ENCODE measurements at regions not wholly inside any gene's neighbourhood (a gene's known extent, or its start where the extent isn't known, plus 50 kb on each side); places are given as distances from the start of the nearest gene placed in this dataset.

- Histone ChIP-seq H3K4me1 (ENCODE audit: control insufficient read depth in 4 of 4, insufficient read depth in 4 of 4, low read length in 3 of 4) (no peaks in the 10 kb centered on the region), H3K9me3 (ENCODE audit: control insufficient read depth in 4 of 4, low read length in 3 of 4) (peaks cover 0 to 3% (median under 1%) of the 10 kb centered on the region in 4 donors), H3K4me3 (ENCODE audit: low read depth in 1 of 3, low read length in 3 of 3) (no peak overlapping the region), H3K9ac (ENCODE audit: low read depth in 1 of 2, low read length in 2 of 2) (no peak overlapping the region), H3K27me3 (ENCODE audit: control insufficient read depth in 4 of 4, insufficient read depth in 4 of 4, low read length in 3 of 4) (no peaks in the 10 kb centered on the region), H3K36me3 (ENCODE audit: control insufficient read depth in 4 of 4, insufficient read depth in 3 of 4, low read depth in 1 of 4, low read length in 3 of 4) (no peaks in the 10 kb centered on the region), H3K27ac (ENCODE audit: low read depth in 1 of 2, low read length in 2 of 2) (no peak overlapping the region)
- no peak for DNase-seq (ENCODE audit: low spot score)
- WGBS = 43% methylated on average over 2 of the region's 2 CpGs
- no peak for TF ChIP-seq EGR1 (IDR thresholded peaks at IDR 0.05; ENCODE audit: low read depth in 2 of 2)
These were observed 1039.6 kb downstream of the PDHA2 start for GRCh38 chr4:96879527-96879926.

- H3K27me3 ChIP-seq (ENCODE audit: control insufficient read depth in 4 of 4, insufficient read depth in 4 of 4, low read length in 3 of 4) = no peaks in the 10 kb centered on the region
- H3K9me3 ChIP-seq (ENCODE audit: control insufficient read depth in 4 of 4, low read length in 3 of 4) = peaks cover 0 to 1% (median 0%) of the 10 kb centered on the region in 4 donors
- H3K9ac ChIP-seq (ENCODE audit: low read depth in 1 of 2, low read length in 2 of 2) = no peak overlapping the region
- 57% methylated on average over 3 of the region's 3 CpGs for WGBS
- H3K4me1 ChIP-seq (ENCODE audit: control insufficient read depth in 4 of 4, insufficient read depth in 4 of 4, low read length in 3 of 4) = no peaks in the 10 kb centered on the region
- no peaks in the 10 kb centered on the region for H3K36me3 ChIP-seq (ENCODE audit: control insufficient read depth in 4 of 4, insufficient read depth in 3 of 4, low read depth in 1 of 4, low read length in 3 of 4)
- DNase-seq (ENCODE audit: low spot score) = no peak
- H3K4me3 ChIP-seq (ENCODE audit: low read depth in 1 of 3, low read length in 3 of 3) = no peak overlapping the region
- H3K27ac ChIP-seq (ENCODE audit: low read depth in 1 of 2, low read length in 2 of 2) = no peak overlapping the region
- TF ChIP-seq FOXA1 (IDR thresholded peaks at IDR 0.05) (no peak), NR2F2 (IDR thresholded peaks at IDR 0.05) (no peak), GABPA (IDR thresholded peaks at IDR 0.05 in 1 of 2, conservative IDR thresholded peaks at IDR 0.05 in 1 of 2) (no peak), CTCF (IDR thresholded peaks at IDR 0.05; ENCODE audit: low read depth, low read length, missing input control) (no peak), RAD21 (IDR thresholded peaks at IDR 0.05) (no peak), REST (IDR thresholded peaks at IDR 0.05) (no peak), HNF4G (IDR thresholded peaks at IDR 0.05) (no peak), YY1 (IDR thresholded peaks at IDR 0.05) (no peak), SP1 (IDR thresholded peaks at IDR 0.05) (no peak), EGR1 (IDR thresholded peaks at IDR 0.05; ENCODE audit: low read depth in 2 of 2) (no peak), ATF3 (IDR thresholded peaks at IDR 0.05) (no peak), JUND (IDR thresholded peaks at IDR 0.05) (no peak), MAX (IDR thresholded peaks at IDR 0.05) (no peak), FOXA2 (IDR thresholded peaks at IDR 0.05) (no peak), ZBTB33 (IDR thresholded peaks at IDR 0.05) (no peak), TAF1 (conservative IDR thresholded peaks at IDR 0.05) (no peak), HNF4A (conservative IDR thresholded peaks at IDR 0.05) (no peak), RXRA (IDR thresholded peaks at IDR 0.05) (no peak)
These were observed 1048.0 kb downstream of the PDHA2 start for GRCh38 chr4:96887857-96888256.

All from liver (tissue), 8 donors.